ENCODE measurements at regions not wholly inside any gene's neighbourhood (a gene's known extent, or its start where the extent isn't known, plus 50 kb on each side); places are given as distances from the start of the nearest gene placed in this dataset.
A peak's percentile ranks its signal among the peaks of the same experiment; 100 is the strongest.

GRCh38 chr2:16104949-16105668 is 164.8 kb downstream of the MYCN start:
- Mint-ChIP-seq H3K4me1 (peaks cover 64% of the 10 kb centered on the region), H3K27ac (no peak overlapping the region), H3K36me3 (ENCODE audit: low read depth) (no peaks in the 10 kb centered on the region), H3K9me3 (no peaks in the 10 kb centered on the region), H3K4me3 (peak overlapping the region; percentile 38), H3K27me3 (ENCODE audit: low read depth, poor library complexity) (peaks cover 5% of the 10 kb centered on the region)
- no peak for DNase-seq
- TF ChIP-seq CTCF (IDR thresholded peaks at IDR 0.05): no peak

- peaks cover 60% of the 10 kb centered on the region for H3K4me1 Mint-ChIP-seq
- no peak overlapping the region for H3K4me3 Mint-ChIP-seq
- H3K27me3 Mint-ChIP-seq (ENCODE audit: low read depth, poor library complexity): peaks cover 5% of the 10 kb centered on the region
- DNase-seq: no peak
- H3K36me3 Mint-ChIP-seq (ENCODE audit: low read depth): no peaks in the 10 kb centered on the region
- H3K9me3 Mint-ChIP-seq: no peaks in the 10 kb centered on the region
- no peak for TF ChIP-seq CTCF (IDR thresholded peaks at IDR 0.05)
- no peak overlapping the region for H3K27ac Mint-ChIP-seq
Measured at GRCh38 chr2:16104315-16104948, 164.1 kb downstream of the MYCN start.

GRCh38 chr2:16103614-16104314 is 163.4 kb downstream of the MYCN start:
- H3K4me1 Mint-ChIP-seq: peaks cover 60% of the 10 kb centered on the region

GRCh38 chr2:16102976-16103380 is 162.6 kb downstream of the MYCN start:
- peak overlapping the region; percentile 18 for H3K4me3 Mint-ChIP-seq
- peak overlapping the region; percentile 89 for H3K27ac Mint-ChIP-seq

More at GRCh38 chr2:16103614-16104314, 163.4 kb downstream of the MYCN start:
- no peak overlapping the region for H3K27ac Mint-ChIP-seq
- no peak for DNase-seq
- TF ChIP-seq CTCF (IDR thresholded peaks at IDR 0.05): no peak
- H3K4me3 Mint-ChIP-seq: no peak overlapping the region
- H3K9me3 Mint-ChIP-seq: no peaks in the 10 kb centered on the region
- no peaks in the 10 kb centered on the region for H3K36me3 Mint-ChIP-seq (ENCODE audit: low read depth)
- peaks cover 5% of the 10 kb centered on the region for H3K27me3 Mint-ChIP-seq (ENCODE audit: low read depth, poor library complexity)

GRCh38 chr2:16102358-16102975 is 162.1 kb downstream of the MYCN start:
- H3K27ac Mint-ChIP-seq: peak overlapping the region; percentile 89
- no peak for DNase-seq
- H3K9me3 Mint-ChIP-seq: no peaks in the 10 kb centered on the region
- no peaks in the 10 kb centered on the region for H3K36me3 Mint-ChIP-seq (ENCODE audit: low read depth)
- peak overlapping the region; percentile 18 for H3K4me3 Mint-ChIP-seq
- H3K27me3 Mint-ChIP-seq (ENCODE audit: low read depth, poor library complexity): peaks cover 5% of the 10 kb centered on the region
- H3K4me1 Mint-ChIP-seq: peaks cover 60% of the 10 kb centered on the region
- TF ChIP-seq CTCF (IDR thresholded peaks at IDR 0.05): no peak

More at GRCh38 chr2:16102976-16103380, 162.6 kb downstream of the MYCN start:
- TF ChIP-seq CTCF (IDR thresholded peaks at IDR 0.05): no peak
- Mint-ChIP-seq H3K4me1 (peaks cover 60% of the 10 kb centered on the region), H3K36me3 (ENCODE audit: low read depth) (no peaks in the 10 kb centered on the region), H3K27me3 (ENCODE audit: low read depth, poor library complexity) (peaks cover 5% of the 10 kb centered on the region), H3K9me3 (no peaks in the 10 kb centered on the region)
- DNase-seq: peak; percentile 18

Data from nephron progenitor cell (in vitro differentiated cells).